ENCODE measurements at regions not wholly inside any gene's neighbourhood (a gene's known extent, or its start where the extent isn't known, plus 50 kb on each side); places are given as distances from the start of the nearest gene placed in this dataset.

DNA sequence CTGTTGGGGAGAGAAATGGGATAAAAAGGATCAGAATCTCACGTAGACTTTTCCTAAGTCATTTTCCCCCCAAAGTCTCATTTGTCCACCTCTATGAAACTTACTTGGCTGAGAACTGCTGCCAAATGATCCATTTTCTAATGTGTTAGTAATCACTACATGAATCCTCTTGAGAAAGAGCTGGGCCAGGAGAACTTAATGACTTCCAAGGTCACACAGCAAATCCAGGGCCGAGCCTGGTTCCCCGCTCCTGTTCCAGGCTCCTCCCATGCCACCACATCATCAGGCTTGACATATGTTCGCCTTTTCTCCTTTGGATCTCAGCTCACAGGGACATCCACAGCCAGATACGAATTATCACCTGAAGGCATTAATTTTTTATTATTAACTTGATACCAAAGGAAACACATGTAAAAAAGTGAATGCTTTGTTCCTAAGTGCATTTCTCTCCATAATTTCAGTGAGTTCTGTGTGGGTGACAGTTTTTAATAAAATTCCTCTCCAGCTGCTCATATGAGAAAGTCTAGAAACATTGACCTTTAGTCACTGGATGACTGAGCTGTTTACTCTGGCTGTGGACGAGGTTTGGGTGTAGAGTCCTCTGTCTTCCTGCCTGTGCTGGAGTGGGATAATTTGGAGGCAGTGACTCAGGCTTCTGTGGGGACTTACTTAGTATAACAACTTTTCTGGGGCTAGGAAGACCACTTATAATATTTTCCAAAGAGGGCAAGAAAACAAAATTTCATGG is 276.3 kb downstream of the PAX1 start:
- no peaks in the 10 kb centered on the region for H3K4me1 ChIP-seq (ENCODE audit: insufficient read depth, low read length)
- POLR2A ChIA-PET = no interaction called here
- peaks cover 9 to 37% (median 18%) of the 10 kb centered on the region in 5 donors for H3K9me3 Mint-ChIP-seq
- no peaks in the 10 kb centered on the region for H3K4me1 Mint-ChIP-seq
- no peaks in the 10 kb centered on the region for H3K9me3 ChIP-seq (ENCODE audit: low read length)
- no peaks in the 10 kb centered on the region for H3K36me3 Mint-ChIP-seq
- H3K27me3 ChIP-seq (ENCODE audit: insufficient read depth, low read length, poor library complexity, severe bottlenecking) = no peaks in the 10 kb centered on the region
- no peak overlapping the region for H3K4me3 ChIP-seq (ENCODE audit: low read length)
- H3K36me3 ChIP-seq (ENCODE audit: insufficient read depth, low read length) = no peaks in the 10 kb centered on the region
- no peak overlapping the region for H3K27ac ChIP-seq (ENCODE audit: low read depth, low read length)
- DNase-seq = no peak
- CTCF ChIA-PET = no interaction called here
- H3K27ac Mint-ChIP-seq = no peak overlapping the region
- H3K27me3 Mint-ChIP-seq = no peaks in the 10 kb centered on the region
- H3K4me3 Mint-ChIP-seq = no peak overlapping the region

DNA sequence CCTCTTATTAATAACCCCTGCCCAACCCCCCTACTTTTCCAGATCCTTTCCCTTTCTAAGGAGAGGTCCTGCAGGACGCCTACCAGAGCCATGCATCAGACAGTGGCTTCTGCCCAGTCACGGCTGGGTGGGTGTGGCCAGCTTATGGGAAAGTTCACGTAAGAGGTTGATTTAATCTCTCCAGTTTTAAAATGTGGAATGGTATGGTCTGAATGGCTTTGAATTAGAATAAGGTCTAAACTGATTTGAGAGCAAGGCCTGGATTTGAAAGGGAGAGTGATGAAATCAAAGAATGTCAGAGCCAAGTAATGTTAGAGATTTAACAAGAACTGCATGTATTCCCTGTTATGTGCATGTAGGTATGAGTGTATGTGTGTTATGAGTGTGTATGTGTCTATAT is 275.7 kb downstream of the PAX1 start:
- no peaks in the 10 kb centered on the region for H3K9me3 ChIP-seq (ENCODE audit: low read length)
- H3K9me3 Mint-ChIP-seq = peaks cover 12 to 34% (median 14%) of the 10 kb centered on the region in 5 donors
- no peak for DNase-seq
- H3K27me3 ChIP-seq (ENCODE audit: insufficient read depth, low read length, poor library complexity, severe bottlenecking) = no peaks in the 10 kb centered on the region
- no peaks in the 10 kb centered on the region for H3K36me3 ChIP-seq (ENCODE audit: insufficient read depth, low read length)
- H3K36me3 Mint-ChIP-seq = no peaks in the 10 kb centered on the region
- no peaks in the 10 kb centered on the region for H3K27me3 Mint-ChIP-seq
- POLR2A ChIA-PET = no interaction called here
- H3K4me3 ChIP-seq (ENCODE audit: low read length) = no peak overlapping the region
- CTCF ChIA-PET = no interaction called here
- H3K27ac ChIP-seq (ENCODE audit: low read depth, low read length) = no peak overlapping the region
- no peak overlapping the region for H3K4me3 Mint-ChIP-seq
- H3K27ac Mint-ChIP-seq = no peak overlapping the region
- no peaks in the 10 kb centered on the region for H3K4me1 Mint-ChIP-seq
- H3K4me1 ChIP-seq (ENCODE audit: insufficient read depth, low read length) = no peaks in the 10 kb centered on the region

- Histone ChIP-seq H3K36me3 (ENCODE audit: insufficient read depth, low read length) (no peaks in the 10 kb centered on the region), H3K27me3 (ENCODE audit: insufficient read depth, low read length, poor library complexity, severe bottlenecking) (no peaks in the 10 kb centered on the region), H3K4me1 (ENCODE audit: insufficient read depth, low read length) (no peaks in the 10 kb centered on the region), H3K4me3 (ENCODE audit: low read length) (no peak overlapping the region), H3K9me3 (ENCODE audit: low read length) (no peaks in the 10 kb centered on the region), H3K27ac (ENCODE audit: low read depth, low read length) (no peak overlapping the region)
- no peaks in the 10 kb centered on the region for H3K27me3 Mint-ChIP-seq
- no peak overlapping the region for H3K4me3 Mint-ChIP-seq
- no peak overlapping the region for H3K27ac Mint-ChIP-seq
- peaks cover 6 to 31% (median 10%) of the 10 kb centered on the region in 5 donors for H3K9me3 Mint-ChIP-seq
- no peak for DNase-seq
- no peaks in the 10 kb centered on the region for H3K4me1 Mint-ChIP-seq
- H3K36me3 Mint-ChIP-seq = no peaks in the 10 kb centered on the region
- ChIA-PET POLR2A (no interaction called here), CTCF (no interaction called here)
Observed at GRCh38 chr20:21971436-21971835, 266.0 kb downstream of the PAX1 start.

DNA sequence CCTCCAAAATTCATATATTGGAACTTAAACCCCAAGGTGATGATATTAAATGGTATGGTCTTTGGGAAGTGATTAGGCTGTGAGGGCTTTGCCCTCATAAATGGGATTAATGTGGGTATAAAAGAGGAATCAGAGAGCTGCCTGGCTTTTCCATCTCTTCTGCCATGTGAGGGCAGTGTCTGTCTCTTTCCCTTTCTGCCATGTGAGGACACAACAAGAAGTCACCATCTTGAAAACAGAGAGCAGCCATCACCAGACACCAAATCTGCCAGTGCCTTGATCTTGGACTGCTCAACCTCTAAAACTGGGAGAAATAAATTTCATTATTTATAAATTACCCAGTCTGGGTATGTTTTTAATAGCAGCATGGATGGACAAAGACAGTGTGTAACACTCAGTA is 263.0 kb downstream of the PAX1 start:
- Mint-ChIP-seq H3K4me3 (no peak overlapping the region), H3K4me1 (no peaks in the 10 kb centered on the region), H3K27me3 (no peaks in the 10 kb centered on the region), H3K27ac (no peak overlapping the region), H3K9me3 (peaks cover 0 to 25% (median 2%) of the 10 kb centered on the region in 5 donors), H3K36me3 (no peaks in the 10 kb centered on the region)
- CTCF ChIA-PET = no interaction called here
- H3K36me3 ChIP-seq (ENCODE audit: insufficient read depth, low read length) = no peaks in the 10 kb centered on the region
- no peaks in the 10 kb centered on the region for H3K27me3 ChIP-seq (ENCODE audit: insufficient read depth, low read length, poor library complexity, severe bottlenecking)
- H3K4me3 ChIP-seq (ENCODE audit: low read length) = no peak overlapping the region
- H3K9me3 ChIP-seq (ENCODE audit: low read length) = no peaks in the 10 kb centered on the region
- H3K27ac ChIP-seq (ENCODE audit: low read depth, low read length) = no peak overlapping the region
- POLR2A ChIA-PET = no interaction called here
- no peak for DNase-seq
- H3K4me1 ChIP-seq (ENCODE audit: insufficient read depth, low read length) = no peaks in the 10 kb centered on the region

GRCh38 chr20:21967481-21967880 is 262.0 kb downstream of the PAX1 start:
- H3K36me3 Mint-ChIP-seq = no peaks in the 10 kb centered on the region
- POLR2A ChIA-PET = no interaction called here

GRCh38 chr20:21956591-21956990 is 251.1 kb downstream of the PAX1 start:
- Histone ChIP-seq H3K4me3 (ENCODE audit: low read length) (no peak overlapping the region), H3K4me1 (ENCODE audit: insufficient read depth, low read length) (no peaks in the 10 kb centered on the region), H3K27ac (ENCODE audit: low read depth, low read length) (no peak overlapping the region), H3K9me3 (ENCODE audit: low read length) (no peaks in the 10 kb centered on the region), H3K36me3 (ENCODE audit: insufficient read depth, low read length) (no peaks in the 10 kb centered on the region), H3K27me3 (ENCODE audit: insufficient read depth, low read length, poor library complexity, severe bottlenecking) (no peaks in the 10 kb centered on the region)
- H3K9me3 Mint-ChIP-seq = peaks cover 0 to 39% (median 15%) of the 10 kb centered on the region in 5 donors
- H3K27ac Mint-ChIP-seq = no peak overlapping the region
- H3K4me3 Mint-ChIP-seq = no peak overlapping the region
- ChIA-PET CTCF (no interaction called here), POLR2A (no interaction called here)
- H3K27me3 Mint-ChIP-seq = no peaks in the 10 kb centered on the region
- no peaks in the 10 kb centered on the region for H3K4me1 Mint-ChIP-seq
- no peaks in the 10 kb centered on the region for H3K36me3 Mint-ChIP-seq
- DNase-seq = no peak

More at GRCh38 chr20:21967481-21967880, 262.0 kb downstream of the PAX1 start:
- Histone ChIP-seq H3K27me3 (ENCODE audit: insufficient read depth, low read length, poor library complexity, severe bottlenecking) (no peaks in the 10 kb centered on the region), H3K9me3 (ENCODE audit: low read length) (no peaks in the 10 kb centered on the region), H3K36me3 (ENCODE audit: insufficient read depth, low read length) (no peaks in the 10 kb centered on the region), H3K4me1 (ENCODE audit: insufficient read depth, low read length) (no peaks in the 10 kb centered on the region), H3K27ac (ENCODE audit: low read depth, low read length) (no peak overlapping the region), H3K4me3 (ENCODE audit: low read length) (no peak overlapping the region)
- CTCF ChIA-PET = no interaction called here
- no peaks in the 10 kb centered on the region for H3K27me3 Mint-ChIP-seq
- no peak overlapping the region for H3K4me3 Mint-ChIP-seq
- DNase-seq = no peak
- H3K4me1 Mint-ChIP-seq = no peaks in the 10 kb centered on the region
- peaks cover 0 to 35% (median 5%) of the 10 kb centered on the region in 5 donors for H3K9me3 Mint-ChIP-seq
- no peak overlapping the region for H3K27ac Mint-ChIP-seq

DNA sequence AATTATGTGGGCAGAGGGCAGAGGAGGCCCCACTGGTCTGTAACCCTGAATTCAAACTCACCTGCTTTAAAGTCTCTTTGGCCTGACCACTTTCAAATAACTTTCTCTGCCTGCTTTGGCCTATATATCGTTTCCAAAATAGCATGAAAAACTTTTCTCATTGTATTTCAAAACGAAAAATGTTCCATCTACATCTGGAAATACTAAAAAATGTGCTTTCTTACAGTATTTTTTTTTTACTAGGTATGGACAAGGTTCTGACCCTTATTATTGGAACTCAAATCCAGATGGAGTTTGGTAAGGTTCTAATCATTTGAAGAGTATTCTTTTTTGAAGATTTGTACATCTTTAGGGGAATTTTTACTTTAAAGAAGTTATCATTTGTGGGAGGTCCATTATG is 241.9 kb downstream of the PAX1 start:
- Mint-ChIP-seq H3K9me3 (peaks cover 6 to 16% (median 12%) of the 10 kb centered on the region in 5 donors), H3K27me3 (no peaks in the 10 kb centered on the region), H3K27ac (no peak overlapping the region), H3K4me3 (no peak overlapping the region), H3K4me1 (no peaks in the 10 kb centered on the region), H3K36me3 (no peaks in the 10 kb centered on the region)
- no peaks in the 10 kb centered on the region for H3K27me3 ChIP-seq (ENCODE audit: insufficient read depth, low read length, poor library complexity, severe bottlenecking)
- ChIA-PET CTCF (no interaction called here), POLR2A (no interaction called here)
- DNase-seq = no peak
- H3K36me3 ChIP-seq (ENCODE audit: insufficient read depth, low read length) = no peaks in the 10 kb centered on the region
- no peaks in the 10 kb centered on the region for H3K4me1 ChIP-seq (ENCODE audit: insufficient read depth, low read length)
- no peak overlapping the region for H3K4me3 ChIP-seq (ENCODE audit: low read length)
- H3K27ac ChIP-seq (ENCODE audit: low read depth, low read length) = no peak overlapping the region
- H3K9me3 ChIP-seq (ENCODE audit: low read length) = no peaks in the 10 kb centered on the region

GRCh38 chr20:21944227-21944626 is 238.8 kb downstream of the PAX1 start:
- Histone ChIP-seq H3K27me3 (ENCODE audit: insufficient read depth, low read length, poor library complexity, severe bottlenecking) (no peaks in the 10 kb centered on the region), H3K27ac (ENCODE audit: low read depth, low read length) (no peak overlapping the region), H3K4me3 (ENCODE audit: low read length) (no peak overlapping the region), H3K4me1 (ENCODE audit: insufficient read depth, low read length) (no peaks in the 10 kb centered on the region), H3K9me3 (ENCODE audit: low read length) (no peaks in the 10 kb centered on the region), H3K36me3 (ENCODE audit: insufficient read depth, low read length) (no peaks in the 10 kb centered on the region)
- H3K36me3 Mint-ChIP-seq = no peaks in the 10 kb centered on the region
- H3K27me3 Mint-ChIP-seq = peaks cover 0 to 1% of the 10 kb centered on the region in 2 donors
- H3K4me1 Mint-ChIP-seq = no peaks in the 10 kb centered on the region
- CTCF ChIA-PET = no interaction called here
- DNase-seq = no peak
- H3K27ac Mint-ChIP-seq = no peak overlapping the region
- no peak overlapping the region for H3K4me3 Mint-ChIP-seq
- POLR2A ChIA-PET = no interaction called here
- peaks cover 6 to 18% (median 10%) of the 10 kb centered on the region in 5 donors for H3K9me3 Mint-ChIP-seq
